Type B pancreatic cell (in vitro differentiated cells): ENCODE measurements at regions not wholly inside any gene's neighbourhood (a gene's known extent, or its start where the extent isn't known, plus 50 kb on each side); places are given as distances from the start of the nearest gene placed in this dataset.
"Not testable (repeated sequence)": the region's sequence is repeated elsewhere in the genome, so short reads cannot be mapped to it uniquely, and the experiment has no call there.

ENCODE experiments used
- DNase-seq: peaks from one replicate; pipeline ENCODE4 v3.0.0; 2021; ENCODE audit warnings: mixed read lengths; ENCODE audit not compliant: unreplicated experiment; ENCODE audit errors: extremely low spot score
- H3K27ac Mint-ChIP-seq: 2 replicates; pipeline ENCODE4 v1.8.0; 2021; ENCODE audit warnings: mild to moderate bottlenecking, mixed read lengths
- H3K27me3 Mint-ChIP-seq: 2 replicates; pipeline ENCODE4 v1.8.0; 2021; ENCODE audit warnings: mixed read lengths
- H3K36me3 Mint-ChIP-seq: 2 replicates; pipeline ENCODE4 v1.8.0; 2021; ENCODE audit warnings: mixed read lengths
- H3K4me1 Mint-ChIP-seq: one replicate; pipeline ENCODE4 v1.8.0; 2021; ENCODE audit warnings: mixed read lengths; ENCODE audit not compliant: unreplicated experiment
- H3K4me3 Mint-ChIP-seq: 2 replicates; pipeline ENCODE4 v1.8.0; 2021; ENCODE audit warnings: mild to moderate bottlenecking, mixed read lengths
- H3K9me3 Mint-ChIP-seq: 2 replicates; pipeline ENCODE4 v1.8.0; 2021; ENCODE audit warnings: mixed read lengths
- TF ChIP-seq, protein P1 (sequence below): fragments of 200-600 bp; sonication (generic); conservative IDR thresholded peaks from 2 replicates; pipeline ENCODE4 v1.5.0; 2021; ENCODE audit warnings: antibody characterized with exemption, mild to moderate bottlenecking

DNA sequence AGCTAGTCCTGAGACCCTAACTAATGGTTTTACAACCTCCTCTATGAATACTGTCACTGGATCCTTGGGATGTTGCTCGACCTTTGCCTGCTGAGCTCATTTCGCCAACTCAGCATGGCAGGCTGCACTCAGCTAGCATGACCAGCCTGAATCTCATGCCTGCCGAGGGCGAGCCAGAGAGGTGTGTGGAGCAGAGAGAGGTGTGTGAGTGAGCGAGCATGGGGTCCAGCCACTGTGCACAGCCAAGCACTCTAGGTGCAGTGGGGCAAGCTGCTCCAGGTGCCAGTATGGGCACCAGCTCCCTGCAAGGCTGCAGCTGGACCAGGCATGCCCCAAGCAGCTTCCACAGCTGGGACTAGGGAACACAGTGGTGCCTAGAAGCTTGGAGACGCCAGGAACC, 410.9 kb downstream of the PCDH10 start:
- no peak for DNase-seq
- TF ChIP-seq, protein P1, sequence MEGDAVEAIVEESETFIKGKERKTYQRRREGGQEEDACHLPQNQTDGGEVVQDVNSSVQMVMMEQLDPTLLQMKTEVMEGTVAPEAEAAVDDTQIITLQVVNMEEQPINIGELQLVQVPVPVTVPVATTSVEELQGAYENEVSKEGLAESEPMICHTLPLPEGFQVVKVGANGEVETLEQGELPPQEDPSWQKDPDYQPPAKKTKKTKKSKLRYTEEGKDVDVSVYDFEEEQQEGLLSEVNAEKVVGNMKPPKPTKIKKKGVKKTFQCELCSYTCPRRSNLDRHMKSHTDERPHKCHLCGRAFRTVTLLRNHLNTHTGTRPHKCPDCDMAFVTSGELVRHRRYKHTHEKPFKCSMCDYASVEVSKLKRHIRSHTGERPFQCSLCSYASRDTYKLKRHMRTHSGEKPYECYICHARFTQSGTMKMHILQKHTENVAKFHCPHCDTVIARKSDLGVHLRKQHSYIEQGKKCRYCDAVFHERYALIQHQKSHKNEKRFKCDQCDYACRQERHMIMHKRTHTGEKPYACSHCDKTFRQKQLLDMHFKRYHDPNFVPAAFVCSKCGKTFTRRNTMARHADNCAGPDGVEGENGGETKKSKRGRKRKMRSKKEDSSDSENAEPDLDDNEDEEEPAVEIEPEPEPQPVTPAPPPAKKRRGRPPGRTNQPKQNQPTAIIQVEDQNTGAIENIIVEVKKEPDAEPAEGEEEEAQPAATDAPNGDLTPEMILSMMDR: no peak
- Mint-ChIP-seq H3K36me3 (peaks cover 3% of the 10 kb centered on the region), H3K9me3 (no peaks in the 10 kb centered on the region), H3K4me1 (no peaks in the 10 kb centered on the region), H3K27me3 (peaks cover 7% of the 10 kb centered on the region), H3K4me3 (no peak overlapping the region), H3K27ac (no peak overlapping the region)

DNA sequence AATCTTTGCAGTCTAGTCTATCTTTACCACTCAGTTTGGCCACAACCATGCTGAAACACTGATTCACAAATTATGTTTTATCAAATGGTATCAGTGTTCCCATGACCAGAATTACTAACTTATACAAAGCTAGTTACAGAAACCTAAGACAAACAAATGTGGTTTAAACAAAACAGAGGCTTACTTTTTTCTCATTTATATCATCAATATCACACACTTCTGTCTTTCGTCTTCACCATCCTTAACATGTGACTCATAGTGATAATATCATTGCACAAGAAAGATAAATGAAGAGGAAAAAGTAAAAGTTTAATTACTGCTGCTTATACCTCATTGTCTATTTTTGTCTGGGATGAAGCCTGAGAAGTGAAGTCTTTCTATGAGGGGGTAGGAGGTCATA, 406.6 kb downstream of the PCDH10 start:
- TF ChIP-seq, protein P1: no peak
- H3K27ac Mint-ChIP-seq: no peak overlapping the region
- no peaks in the 10 kb centered on the region for H3K9me3 Mint-ChIP-seq
- no peaks in the 10 kb centered on the region for H3K4me1 Mint-ChIP-seq
- no peak overlapping the region for H3K4me3 Mint-ChIP-seq
- DNase-seq: no peak
- H3K36me3 Mint-ChIP-seq: no peaks in the 10 kb centered on the region
- no peaks in the 10 kb centered on the region for H3K27me3 Mint-ChIP-seq

DNA sequence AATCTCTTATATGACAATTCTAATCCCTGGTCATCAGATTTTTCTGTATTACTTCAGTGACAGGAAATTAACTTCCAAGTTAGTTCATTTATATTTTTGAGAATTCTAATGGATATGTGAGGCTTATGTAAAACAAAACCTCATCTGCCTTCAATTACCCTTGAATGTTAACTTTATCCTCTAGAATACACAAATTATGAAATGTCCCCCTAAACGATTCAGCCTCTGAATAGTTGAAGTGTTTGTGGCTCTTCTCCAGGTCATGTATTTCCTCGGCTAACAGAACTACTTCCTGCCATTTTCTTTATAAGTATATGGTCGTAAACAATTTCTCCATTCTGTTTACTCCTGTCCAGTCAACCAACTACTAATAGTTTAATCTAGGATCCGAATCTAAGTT, 401.3 kb downstream of the PCDH10 start:
- H3K27me3 Mint-ChIP-seq: no peaks in the 10 kb centered on the region
- H3K36me3 Mint-ChIP-seq: no peaks in the 10 kb centered on the region
- no peak overlapping the region for H3K27ac Mint-ChIP-seq
- no peaks in the 10 kb centered on the region for H3K9me3 Mint-ChIP-seq
- no peaks in the 10 kb centered on the region for H3K4me1 Mint-ChIP-seq
- TF ChIP-seq, protein P1: no peak
- DNase-seq: no peak
- no peak overlapping the region for H3K4me3 Mint-ChIP-seq

DNA sequence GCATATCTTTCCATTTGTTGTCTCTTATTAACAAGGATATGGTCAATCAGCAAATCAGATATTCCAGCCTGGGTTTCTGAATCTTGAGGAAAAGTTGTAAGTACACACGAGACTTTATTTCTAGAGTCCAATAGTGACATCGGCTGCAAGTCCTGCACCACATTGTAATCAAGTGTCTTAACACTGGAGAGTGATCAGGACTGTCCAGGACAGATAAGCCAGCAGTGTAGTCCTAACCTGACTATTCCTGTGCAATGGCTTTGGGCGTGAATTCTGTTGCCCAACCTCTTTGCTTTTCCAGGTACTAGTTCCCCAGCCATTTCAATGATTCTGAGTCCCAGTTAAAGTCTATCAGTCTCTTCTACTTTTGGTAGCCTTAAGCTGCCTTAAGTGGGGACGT, 395.0 kb downstream of the PCDH10 start:
- H3K27ac Mint-ChIP-seq: no peak overlapping the region
- no peaks in the 10 kb centered on the region for H3K36me3 Mint-ChIP-seq
- TF ChIP-seq, protein P1: no peak
- no peak overlapping the region for H3K4me3 Mint-ChIP-seq
- H3K27me3 Mint-ChIP-seq: no peaks in the 10 kb centered on the region
- no peaks in the 10 kb centered on the region for H3K4me1 Mint-ChIP-seq
- H3K9me3 Mint-ChIP-seq: no peaks in the 10 kb centered on the region
- no peak for DNase-seq

DNA sequence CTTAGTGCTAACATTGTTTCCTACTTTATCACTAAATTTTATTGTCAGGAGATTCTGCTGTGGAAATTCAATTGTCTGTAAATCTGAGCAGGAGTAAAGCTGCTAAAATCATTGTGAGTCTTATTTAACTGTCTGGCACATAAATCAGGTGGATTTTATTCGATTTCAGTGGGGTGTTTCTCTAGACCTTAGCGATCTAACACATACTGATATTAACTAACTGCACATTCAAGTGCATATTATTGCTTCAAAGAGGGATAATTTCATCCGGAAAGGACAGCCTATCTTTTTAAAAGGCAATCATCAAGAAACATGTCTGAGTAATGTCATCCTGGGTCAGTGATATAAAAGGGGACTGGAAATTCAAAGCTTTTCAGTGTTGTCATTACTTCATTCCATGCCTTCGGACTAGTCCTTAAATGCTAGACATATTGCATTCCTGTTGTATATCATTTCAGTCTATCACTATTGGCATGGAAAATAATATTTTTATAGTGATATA, 388.7 kb downstream of the PCDH10 start:
- Mint-ChIP-seq H3K27ac (no peak overlapping the region), H3K4me1 (peaks cover 4% of the 10 kb centered on the region), H3K9me3 (no peaks in the 10 kb centered on the region)

DNA sequence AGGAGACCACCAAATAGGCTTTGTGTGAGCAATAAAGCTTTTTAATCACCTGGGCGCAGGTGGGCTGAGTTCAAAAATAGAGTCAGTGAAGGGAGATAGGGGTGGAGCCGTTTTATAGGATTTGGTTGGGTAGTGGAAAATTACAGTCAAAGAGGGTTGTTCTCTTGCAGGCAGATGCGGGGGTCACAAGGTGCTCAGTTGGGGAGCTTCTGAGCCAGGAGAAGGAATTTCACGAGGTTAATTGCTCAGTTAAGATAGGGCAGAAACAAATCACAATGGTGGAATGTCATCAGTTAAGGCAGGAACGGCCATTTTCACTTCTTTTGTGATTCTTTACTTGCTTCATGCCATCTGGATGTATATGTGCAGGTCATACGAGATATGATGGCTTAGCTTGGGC, 385.1 kb downstream of the PCDH10 start:
- not testable (repeated sequence) for DNase-seq, H3K27me3 Mint-ChIP-seq, H3K4me1 Mint-ChIP-seq, H3K36me3 Mint-ChIP-seq, H3K27ac Mint-ChIP-seq, H3K9me3 Mint-ChIP-seq, H3K4me3 Mint-ChIP-seq

More for the DNA sequence above, 388.7 kb downstream of the PCDH10 start:
- H3K27me3 Mint-ChIP-seq: no peaks in the 10 kb centered on the region
- TF ChIP-seq, protein P1: no peak
- no peaks in the 10 kb centered on the region for H3K36me3 Mint-ChIP-seq
- no peak for DNase-seq
- no peak overlapping the region for H3K4me3 Mint-ChIP-seq
